ENCODE measurements at regions not wholly inside any gene's neighbourhood (a gene's known extent, or its start where the extent isn't known, plus 50 kb on each side); places are given as distances from the start of the nearest gene placed in this dataset.

DNA sequence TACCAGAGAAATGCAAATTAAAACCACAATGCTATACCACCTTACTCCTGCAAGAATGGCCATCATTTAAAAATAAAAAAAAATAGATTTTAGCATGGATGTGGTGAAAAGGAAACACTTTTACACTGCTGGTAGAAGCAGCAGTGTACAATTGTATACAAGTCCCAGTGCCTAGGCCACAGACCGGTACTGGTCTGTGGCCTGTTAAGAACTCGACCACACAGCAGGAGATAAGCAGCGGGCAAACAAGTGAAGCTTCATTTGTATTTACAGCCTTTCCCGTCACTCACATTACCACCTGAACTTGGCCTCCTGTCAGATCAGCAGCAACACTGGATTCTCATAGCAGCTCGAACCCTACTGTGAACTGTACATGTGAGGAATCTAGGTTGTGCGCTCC is 60.7 kb upstream of the DSC1 start:
- Histone ChIP-seq H3K4me2 (ENCODE audit: low read length) (no peak overlapping the region), H3K9me2 (ENCODE audit: insufficient read depth, low read length) (no peaks in the 10 kb centered on the region), H3K9ac (ENCODE audit: low read length) (no peak overlapping the region), H3K27me3 (ENCODE audit: insufficient read depth, low read depth, low read length) (no peaks in the 10 kb centered on the region), H3K27ac (ENCODE audit: low read length) (no peak overlapping the region), H3K9me3 (ENCODE audit: low read length) (no peaks in the 10 kb centered on the region), H3K4me3 (ENCODE audit: low read length) (no peak overlapping the region), H3K79me2 (replicated peaks; ENCODE audit: insufficient read depth, low read length) (no peaks in the 10 kb centered on the region), H4K20me1 (ENCODE audit: insufficient read depth) (no peaks in the 10 kb centered on the region), H2AFZ (ENCODE audit: low read depth, low read length) (no peak overlapping the region), H3K36me3 (ENCODE audit: insufficient read depth, low read length) (no peaks in the 10 kb centered on the region), H3F3A (ENCODE audit: insufficient read depth, low read length, poor library complexity, severe bottlenecking) (no peaks in the 10 kb centered on the region)
- TF ChIP-seq, protein P1, sequence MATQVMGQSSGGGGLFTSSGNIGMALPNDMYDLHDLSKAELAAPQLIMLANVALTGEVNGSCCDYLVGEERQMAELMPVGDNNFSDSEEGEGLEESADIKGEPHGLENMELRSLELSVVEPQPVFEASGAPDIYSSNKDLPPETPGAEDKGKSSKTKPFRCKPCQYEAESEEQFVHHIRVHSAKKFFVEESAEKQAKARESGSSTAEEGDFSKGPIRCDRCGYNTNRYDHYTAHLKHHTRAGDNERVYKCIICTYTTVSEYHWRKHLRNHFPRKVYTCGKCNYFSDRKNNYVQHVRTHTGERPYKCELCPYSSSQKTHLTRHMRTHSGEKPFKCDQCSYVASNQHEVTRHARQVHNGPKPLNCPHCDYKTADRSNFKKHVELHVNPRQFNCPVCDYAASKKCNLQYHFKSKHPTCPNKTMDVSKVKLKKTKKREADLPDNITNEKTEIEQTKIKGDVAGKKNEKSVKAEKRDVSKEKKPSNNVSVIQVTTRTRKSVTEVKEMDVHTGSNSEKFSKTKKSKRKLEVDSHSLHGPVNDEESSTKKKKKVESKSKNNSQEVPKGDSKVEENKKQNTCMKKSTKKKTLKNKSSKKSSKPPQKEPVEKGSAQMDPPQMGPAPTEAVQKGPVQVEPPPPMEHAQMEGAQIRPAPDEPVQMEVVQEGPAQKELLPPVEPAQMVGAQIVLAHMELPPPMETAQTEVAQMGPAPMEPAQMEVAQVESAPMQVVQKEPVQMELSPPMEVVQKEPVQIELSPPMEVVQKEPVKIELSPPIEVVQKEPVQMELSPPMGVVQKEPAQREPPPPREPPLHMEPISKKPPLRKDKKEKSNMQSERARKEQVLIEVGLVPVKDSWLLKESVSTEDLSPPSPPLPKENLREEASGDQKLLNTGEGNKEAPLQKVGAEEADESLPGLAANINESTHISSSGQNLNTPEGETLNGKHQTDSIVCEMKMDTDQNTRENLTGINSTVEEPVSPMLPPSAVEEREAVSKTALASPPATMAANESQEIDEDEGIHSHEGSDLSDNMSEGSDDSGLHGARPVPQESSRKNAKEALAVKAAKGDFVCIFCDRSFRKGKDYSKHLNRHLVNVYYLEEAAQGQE (IDR thresholded peaks at IDR 0.05; ENCODE audit: borderline replicate concordance): no peak
- TF ChIP-seq POLR2AphosphoS5 (IDR thresholded peaks at IDR 0.05) (no peak), MXI1 (conservative IDR thresholded peaks at IDR 0.05; ENCODE audit: poor library complexity, severe bottlenecking) (no peak), TAF1 (IDR thresholded peaks at IDR 0.05; ENCODE audit: low read depth) (no peak), EZH2 (IDR thresholded peaks at IDR 0.05; ENCODE audit: borderline replicate concordance, insufficient read depth, low read length, poor library complexity, severe bottlenecking) (no peak)
- TF ChIP-seq, protein P2, sequence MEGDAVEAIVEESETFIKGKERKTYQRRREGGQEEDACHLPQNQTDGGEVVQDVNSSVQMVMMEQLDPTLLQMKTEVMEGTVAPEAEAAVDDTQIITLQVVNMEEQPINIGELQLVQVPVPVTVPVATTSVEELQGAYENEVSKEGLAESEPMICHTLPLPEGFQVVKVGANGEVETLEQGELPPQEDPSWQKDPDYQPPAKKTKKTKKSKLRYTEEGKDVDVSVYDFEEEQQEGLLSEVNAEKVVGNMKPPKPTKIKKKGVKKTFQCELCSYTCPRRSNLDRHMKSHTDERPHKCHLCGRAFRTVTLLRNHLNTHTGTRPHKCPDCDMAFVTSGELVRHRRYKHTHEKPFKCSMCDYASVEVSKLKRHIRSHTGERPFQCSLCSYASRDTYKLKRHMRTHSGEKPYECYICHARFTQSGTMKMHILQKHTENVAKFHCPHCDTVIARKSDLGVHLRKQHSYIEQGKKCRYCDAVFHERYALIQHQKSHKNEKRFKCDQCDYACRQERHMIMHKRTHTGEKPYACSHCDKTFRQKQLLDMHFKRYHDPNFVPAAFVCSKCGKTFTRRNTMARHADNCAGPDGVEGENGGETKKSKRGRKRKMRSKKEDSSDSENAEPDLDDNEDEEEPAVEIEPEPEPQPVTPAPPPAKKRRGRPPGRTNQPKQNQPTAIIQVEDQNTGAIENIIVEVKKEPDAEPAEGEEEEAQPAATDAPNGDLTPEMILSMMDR (IDR thresholded peaks at IDR 0.05; ENCODE audit: poor library complexity, severe bottlenecking): no peak

DNA sequence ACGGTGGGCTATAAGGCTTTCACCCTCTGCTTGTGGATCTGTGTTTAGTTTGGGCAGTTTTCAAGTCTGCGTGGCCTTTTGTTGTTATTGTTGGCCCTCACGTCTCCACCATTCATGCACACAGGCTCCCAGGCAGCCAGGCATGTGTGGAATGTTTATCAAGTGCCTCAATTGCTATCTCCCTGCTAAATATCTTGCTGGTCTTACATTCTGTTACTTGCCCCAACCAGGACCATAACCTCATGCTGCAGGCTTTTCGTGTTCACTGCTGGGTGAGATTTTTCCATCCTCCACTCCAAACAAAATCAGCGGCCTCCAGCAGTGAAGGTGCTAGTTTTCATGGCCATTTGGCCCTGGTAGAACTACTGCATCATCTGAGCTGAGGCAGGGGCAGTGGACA is 63.0 kb upstream of the DSC1 start:
- H4K20me1 ChIP-seq (ENCODE audit: insufficient read depth): no peaks in the 10 kb centered on the region
- no peaks in the 10 kb centered on the region for H3K9me2 ChIP-seq (ENCODE audit: insufficient read depth, low read length)
- H3K9me3 ChIP-seq (ENCODE audit: low read length): no peaks in the 10 kb centered on the region
- no peaks in the 10 kb centered on the region for H3F3A ChIP-seq (ENCODE audit: insufficient read depth, low read length, poor library complexity, severe bottlenecking)
- H3K4me3 ChIP-seq (ENCODE audit: low read length): no peak overlapping the region
- TF ChIP-seq TAF1 (IDR thresholded peaks at IDR 0.05; ENCODE audit: low read depth) (no peak), SMC3 (conservative IDR thresholded peaks at IDR 0.05; ENCODE audit: poor library complexity) (no peak), MXI1 (conservative IDR thresholded peaks at IDR 0.05; ENCODE audit: poor library complexity, severe bottlenecking) (no peak), POLR2AphosphoS5 (IDR thresholded peaks at IDR 0.05) (no peak), EZH2 (IDR thresholded peaks at IDR 0.05; ENCODE audit: borderline replicate concordance, insufficient read depth, low read length, poor library complexity, severe bottlenecking) (no peak), RAD21 (conservative IDR thresholded peaks at IDR 0.05) (no peak), EP300 (conservative IDR thresholded peaks at IDR 0.05; ENCODE audit: poor library complexity, severe bottlenecking) (no peak)
- TF ChIP-seq, protein P2 (IDR thresholded peaks at IDR 0.05; ENCODE audit: poor library complexity, severe bottlenecking): no peak
- TF ChIP-seq, protein P1 (IDR thresholded peaks at IDR 0.05; ENCODE audit: borderline replicate concordance): no peak
- H3K27me3 ChIP-seq (ENCODE audit: insufficient read depth, low read depth, low read length): no peaks in the 10 kb centered on the region
- H3K79me2 ChIP-seq (replicated peaks; ENCODE audit: insufficient read depth, low read length): no peaks in the 10 kb centered on the region
- no peak overlapping the region for H2AFZ ChIP-seq (ENCODE audit: low read depth, low read length)
- no peak overlapping the region for H3K4me2 ChIP-seq (ENCODE audit: low read length)
- no peak overlapping the region for H3K9ac ChIP-seq (ENCODE audit: low read length)
- H3K27ac ChIP-seq (ENCODE audit: low read length): no peak overlapping the region
- H3K36me3 ChIP-seq (ENCODE audit: insufficient read depth, low read length): no peaks in the 10 kb centered on the region
